Natural killer cell (primary cell): ENCODE measurements at regions not wholly inside any gene's neighbourhood (a gene's known extent, or its start where the extent isn't known, plus 50 kb on each side); places are given as distances from the start of the nearest gene placed in this dataset.
"Not testable (repeated sequence)": the region's sequence is repeated elsewhere in the genome, so short reads cannot be mapped to it uniquely, and the experiment has no call there.

ENCODE experiments used
- ATAC-seq, 3 donors: fragments of 150-1000 bp in 2 of 3; fragments of 200-7000 bp in 1 of 3; cut with Tn5 transposase; 1 replicate in 1 of 3; 2 replicates in 2 of 3; pipeline ENCODE4 v1.10.0; 2021; ENCODE audit warnings: mild to moderate bottlenecking in 2 of 3, moderate library complexity in 2 of 3
- DNase-seq, 2 donors: peaks; one replicate each; pipeline versions ENCODE4 v3.0.0 to v3.0.0-alpha.2; 2013 to 2021; ENCODE audit warnings: mixed read lengths in 1 of 2
- H3K27ac ChIP-seq: one replicate; pipeline ENCODE4 v1.5.1; 2013; ENCODE audit warnings: mild to moderate bottlenecking, low read length
- H3K27me3 ChIP-seq: one replicate; pipeline ENCODE4 v1.6.1; 2013; ENCODE audit warnings: low read length; ENCODE audit not compliant: control insufficient read depth, insufficient read depth
- H3K36me3 ChIP-seq: one replicate; pipeline ENCODE4 v1.6.1; 2013; ENCODE audit warnings: low read length; ENCODE audit not compliant: control insufficient read depth, insufficient read depth
- H3K4me1 ChIP-seq: one replicate; pipeline ENCODE4 v1.6.1; 2013; ENCODE audit warnings: low read length; ENCODE audit not compliant: control insufficient read depth, insufficient read depth
- H3K4me3 ChIP-seq: one replicate; pipeline ENCODE4 v1.5.1; 2013; ENCODE audit warnings: low read length
- H3K9me3 ChIP-seq: one replicate; pipeline ENCODE4 v1.6.1; 2013; ENCODE audit warnings: low read length; ENCODE audit not compliant: control insufficient read depth, insufficient read depth
- H3K27ac Mint-ChIP-seq, 2 donors: one replicate each; pipeline ENCODE4 v1.8.0; 2022; ENCODE audit warnings: mild to moderate bottlenecking in 2 of 2, mixed read lengths in 2 of 2, moderate library complexity in 1 of 2
- H3K27me3 Mint-ChIP-seq, 2 donors: one replicate each; pipeline ENCODE4 v1.8.0; 2022; ENCODE audit warnings: low read depth in 2 of 2, mixed read lengths in 2 of 2
- H3K36me3 Mint-ChIP-seq: one replicate; pipeline ENCODE4 v1.8.0; 2022; ENCODE audit warnings: mixed read lengths
- H3K4me1 Mint-ChIP-seq, 2 donors: one replicate each; pipeline ENCODE4 v1.8.0; 2022; ENCODE audit warnings: mixed read lengths in 2 of 2
- H3K4me3 Mint-ChIP-seq: one replicate; pipeline ENCODE4 v1.8.0; 2022; ENCODE audit warnings: mild to moderate bottlenecking, moderate library complexity, mixed read lengths
- H3K9me3 Mint-ChIP-seq, 2 donors: one replicate each; pipeline ENCODE4 v1.8.0; 2022; ENCODE audit warnings: mixed read lengths in 2 of 2
- WGBS: methylation state at CpG from one replicate; pipeline ENCODE4 v1.1.7; 2013; ENCODE audit warnings: missing lambda C conversion rate; ENCODE audit not compliant: insufficient coverage; 5-methylcytosine and 5-hydroxymethylcytosine counted together
- intact Hi-C: fragments of 100-400 bp; cut with micrococcal nuclease; formaldehyde crosslinking; loops from one replicate; pipeline ENCODE4 v1.14.2; 2022
- TF ChIP-seq, protein P1 (sequence below): fragments of 200-600 bp; IDR thresholded peaks from one replicate; pipeline ENCODE4 v1.8.0; 2022; ENCODE audit warnings: antibody characterized with exemption

DNA sequence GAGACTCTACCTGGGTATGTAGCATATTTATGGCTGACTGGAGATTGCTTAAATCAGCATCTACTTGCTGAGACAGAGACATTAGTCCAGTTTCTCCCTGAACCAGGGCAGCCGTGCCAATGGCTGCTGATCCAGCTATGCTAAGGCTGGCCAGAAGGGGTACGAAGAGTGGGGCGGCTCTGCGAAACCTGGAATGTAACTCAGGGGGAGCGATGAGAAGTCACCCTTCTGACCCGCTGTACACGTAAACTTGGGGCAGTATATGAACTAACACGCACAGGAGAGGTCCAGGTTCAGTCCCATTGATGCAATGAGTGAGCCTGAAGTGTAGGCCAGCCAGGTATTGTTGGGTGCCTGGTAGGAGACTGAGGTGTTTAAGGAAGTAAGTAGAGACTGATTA lies 73.7 kb downstream of the PRR15 start:
- Mint-ChIP-seq H3K4me3 (no peak overlapping the region), H3K36me3 (no peaks in the 10 kb centered on the region), H3K27me3 (peaks cover 0 to 2% of the 10 kb centered on the region in 2 donors), H3K9me3 (no peaks in the 10 kb centered on the region), H3K27ac (no peak overlapping the region), H3K4me1 (no peaks in the 10 kb centered on the region)
- TF ChIP-seq, protein P1, sequence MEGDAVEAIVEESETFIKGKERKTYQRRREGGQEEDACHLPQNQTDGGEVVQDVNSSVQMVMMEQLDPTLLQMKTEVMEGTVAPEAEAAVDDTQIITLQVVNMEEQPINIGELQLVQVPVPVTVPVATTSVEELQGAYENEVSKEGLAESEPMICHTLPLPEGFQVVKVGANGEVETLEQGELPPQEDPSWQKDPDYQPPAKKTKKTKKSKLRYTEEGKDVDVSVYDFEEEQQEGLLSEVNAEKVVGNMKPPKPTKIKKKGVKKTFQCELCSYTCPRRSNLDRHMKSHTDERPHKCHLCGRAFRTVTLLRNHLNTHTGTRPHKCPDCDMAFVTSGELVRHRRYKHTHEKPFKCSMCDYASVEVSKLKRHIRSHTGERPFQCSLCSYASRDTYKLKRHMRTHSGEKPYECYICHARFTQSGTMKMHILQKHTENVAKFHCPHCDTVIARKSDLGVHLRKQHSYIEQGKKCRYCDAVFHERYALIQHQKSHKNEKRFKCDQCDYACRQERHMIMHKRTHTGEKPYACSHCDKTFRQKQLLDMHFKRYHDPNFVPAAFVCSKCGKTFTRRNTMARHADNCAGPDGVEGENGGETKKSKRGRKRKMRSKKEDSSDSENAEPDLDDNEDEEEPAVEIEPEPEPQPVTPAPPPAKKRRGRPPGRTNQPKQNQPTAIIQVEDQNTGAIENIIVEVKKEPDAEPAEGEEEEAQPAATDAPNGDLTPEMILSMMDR: no peak
- DNase-seq (no peak), ATAC-seq (no peak)
- H3K4me3 ChIP-seq: no peak overlapping the region
- no peaks in the 10 kb centered on the region for H3K9me3 ChIP-seq
- H3K27ac ChIP-seq: no peak overlapping the region
- intact Hi-C loops: no loop called here
- 98% methylated on average over 8 of the region's 8 CpGs for WGBS
- H3K27me3 ChIP-seq: no peaks in the 10 kb centered on the region
- no peaks in the 10 kb centered on the region for H3K4me1 ChIP-seq
- no peaks in the 10 kb centered on the region for H3K36me3 ChIP-seq

DNA sequence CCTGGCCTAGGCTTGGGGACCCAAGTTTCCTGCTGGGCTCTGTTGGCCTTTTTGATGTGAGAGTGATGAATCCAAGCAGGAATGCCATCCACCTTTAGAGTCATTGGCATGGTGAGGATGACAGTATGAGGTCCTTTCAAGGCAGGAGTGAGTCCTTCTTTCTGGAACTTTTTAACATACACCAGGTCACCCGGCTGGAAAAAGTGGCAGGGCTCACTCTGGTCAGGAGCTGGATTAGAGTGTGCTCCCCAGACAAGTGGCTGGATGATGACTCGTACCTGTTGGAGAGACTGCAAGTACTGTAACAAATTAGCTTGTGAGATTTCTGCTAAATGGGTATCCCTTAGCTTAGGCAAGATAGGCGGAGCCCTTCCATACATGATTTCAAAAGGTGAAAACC lies 75.2 kb downstream of the PRR15 start:
- H3K9me3 Mint-ChIP-seq, H3K27ac Mint-ChIP-seq, H3K4me1 Mint-ChIP-seq, H3K4me3 ChIP-seq, H3K9me3 ChIP-seq, H3K4me1 ChIP-seq, H3K27me3 Mint-ChIP-seq, H3K27me3 ChIP-seq, DNase-seq, intact Hi-C loops, ATAC-seq, H3K36me3 ChIP-seq, H3K36me3 Mint-ChIP-seq, H3K27ac ChIP-seq, H3K4me3 Mint-ChIP-seq: not testable (repeated sequence)
- 98% methylated on average over 3 of the region's 3 CpGs for WGBS

DNA sequence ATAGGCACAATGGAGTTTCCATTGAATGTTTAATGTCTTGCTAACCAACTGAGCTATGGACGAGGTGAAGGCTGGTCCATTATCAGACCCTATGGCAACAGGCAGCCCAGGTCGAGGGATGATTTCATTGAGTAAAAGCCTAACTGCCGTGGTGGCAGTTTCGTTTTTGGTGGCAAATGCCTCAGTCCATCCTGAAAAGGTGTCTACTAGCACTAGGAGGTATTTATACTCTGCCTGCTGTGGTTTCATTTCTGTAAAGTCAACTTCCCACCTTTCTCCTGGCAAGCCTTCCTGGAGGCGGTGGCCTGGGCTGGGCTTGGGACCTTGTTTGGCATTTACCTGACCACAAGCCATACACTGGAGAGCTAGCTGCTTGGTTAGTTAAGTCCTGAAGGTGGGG lies 75.8 kb downstream of the PRR15 start:
- DNase-seq (no peak), ATAC-seq (no peak)
- no peaks in the 10 kb centered on the region for H3K4me1 Mint-ChIP-seq
- H3K27me3 ChIP-seq: no peaks in the 10 kb centered on the region
- no peaks in the 10 kb centered on the region for H3K9me3 Mint-ChIP-seq
- 78% methylated on average over 4 of the region's 5 CpGs for WGBS
- H3K9me3 ChIP-seq: no peaks in the 10 kb centered on the region
- no peaks in the 10 kb centered on the region for H3K36me3 Mint-ChIP-seq
- intact Hi-C loops: no loop called here
- TF ChIP-seq, protein P1: no peak
- H3K36me3 ChIP-seq: no peaks in the 10 kb centered on the region
- H3K4me3 Mint-ChIP-seq: no peak overlapping the region
- no peak overlapping the region for H3K4me3 ChIP-seq
- no peaks in the 10 kb centered on the region for H3K27me3 Mint-ChIP-seq
- no peak overlapping the region for H3K27ac ChIP-seq
- no peaks in the 10 kb centered on the region for H3K4me1 ChIP-seq
- H3K27ac Mint-ChIP-seq: no peak overlapping the region

DNA sequence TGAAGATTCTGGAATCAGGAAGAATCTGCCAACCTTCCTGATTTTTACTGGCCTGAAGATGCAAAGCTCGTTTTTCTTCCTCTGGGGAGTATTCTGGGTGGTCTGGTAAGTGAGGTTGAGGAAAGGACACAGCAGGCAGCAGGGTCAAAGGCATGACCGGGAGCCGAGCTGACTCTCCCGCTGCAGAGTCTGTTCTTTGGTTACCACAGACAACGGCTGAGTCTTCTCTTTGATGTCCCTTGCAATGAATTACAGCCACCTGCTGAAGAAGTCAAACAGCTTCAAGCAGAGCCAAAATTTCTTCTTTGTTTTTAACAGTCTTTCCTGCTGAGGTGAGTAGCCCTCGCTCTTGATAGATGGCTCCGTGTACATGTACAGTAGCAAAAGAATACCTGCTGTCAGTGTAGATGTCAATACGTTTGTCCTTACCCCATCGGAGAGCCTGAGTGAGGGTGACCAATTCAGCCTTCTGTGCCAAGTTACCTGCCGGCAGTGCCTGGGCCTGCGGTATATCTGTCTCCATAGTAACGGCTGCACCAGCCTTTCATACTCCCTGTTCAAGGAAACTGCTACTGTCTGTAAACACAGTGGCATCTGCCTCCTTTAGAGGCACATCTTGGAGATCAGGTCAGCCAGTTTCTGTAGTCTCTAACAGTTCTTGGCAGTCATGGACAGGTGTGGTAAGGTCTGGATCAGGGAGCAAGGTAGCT lies 76.4 kb downstream of the PRR15 start:
- intact Hi-C loops: loop anchor here (5.0 kb wide), 1 partner anchor 422 kb away; no protein-coding TSS in a partner anchor
- H3K9me3 ChIP-seq: no peaks in the 10 kb centered on the region
- no peak overlapping the region for H3K27ac Mint-ChIP-seq
- TF ChIP-seq, protein P1: no peak
- no peak overlapping the region for H3K27ac ChIP-seq
- H3K27me3 ChIP-seq: no peaks in the 10 kb centered on the region
- no peaks in the 10 kb centered on the region for H3K4me1 Mint-ChIP-seq
- no peaks in the 10 kb centered on the region for H3K27me3 Mint-ChIP-seq
- DNase-seq: no peak
- no peak overlapping the region for H3K4me3 ChIP-seq
- H3K4me1 ChIP-seq: no peaks in the 10 kb centered on the region
- no peak overlapping the region for H3K4me3 Mint-ChIP-seq
- H3K9me3 Mint-ChIP-seq: no peaks in the 10 kb centered on the region
- H3K36me3 Mint-ChIP-seq: no peaks in the 10 kb centered on the region
- no peak for ATAC-seq
- WGBS: 86% methylated on average over 12 of the region's 12 CpGs
- no peaks in the 10 kb centered on the region for H3K36me3 ChIP-seq
